ENCODE measurements at regions not wholly inside any gene's neighbourhood (a gene's known extent, or its start where the extent isn't known, plus 50 kb on each side); places are given as distances from the start of the nearest gene placed in this dataset.

DNA sequence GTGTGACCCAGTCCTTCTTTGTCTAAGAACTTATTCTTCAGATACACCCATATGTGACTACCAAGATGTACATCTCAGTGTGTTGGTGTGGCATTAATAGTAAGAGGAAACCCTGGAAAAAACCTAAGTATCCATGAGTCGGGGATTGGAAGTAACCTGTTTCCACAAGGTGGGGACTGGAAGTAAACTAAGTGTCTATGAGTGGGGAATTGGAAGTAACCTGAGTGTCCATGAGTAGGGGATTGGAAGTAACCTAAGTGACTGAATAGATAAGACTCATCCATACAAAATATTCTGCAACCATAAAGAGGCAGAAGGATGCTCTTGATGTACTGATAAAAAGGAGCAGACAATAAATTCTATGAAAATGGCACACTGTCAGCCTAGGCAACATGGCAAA, 184.7 kb downstream of the PHETA1 start:
- Histone ChIP-seq H3K36me3 (no peaks in the 10 kb centered on the region), H3K27me3 (peaks cover 0 to 44% of the 10 kb centered on the region in 2 donors), H3K4me1 (no peaks in the 10 kb centered on the region), H3K4me3 (no peak overlapping the region), H3K27ac (no peak overlapping the region), H3K9me3 (no peaks in the 10 kb centered on the region)
- DNase-seq, result no peak
- intact Hi-C loops (cut with DNase I; ENCODE audit: low total_unique reads), result no loop called here
- TF ChIP-seq, protein P1, sequence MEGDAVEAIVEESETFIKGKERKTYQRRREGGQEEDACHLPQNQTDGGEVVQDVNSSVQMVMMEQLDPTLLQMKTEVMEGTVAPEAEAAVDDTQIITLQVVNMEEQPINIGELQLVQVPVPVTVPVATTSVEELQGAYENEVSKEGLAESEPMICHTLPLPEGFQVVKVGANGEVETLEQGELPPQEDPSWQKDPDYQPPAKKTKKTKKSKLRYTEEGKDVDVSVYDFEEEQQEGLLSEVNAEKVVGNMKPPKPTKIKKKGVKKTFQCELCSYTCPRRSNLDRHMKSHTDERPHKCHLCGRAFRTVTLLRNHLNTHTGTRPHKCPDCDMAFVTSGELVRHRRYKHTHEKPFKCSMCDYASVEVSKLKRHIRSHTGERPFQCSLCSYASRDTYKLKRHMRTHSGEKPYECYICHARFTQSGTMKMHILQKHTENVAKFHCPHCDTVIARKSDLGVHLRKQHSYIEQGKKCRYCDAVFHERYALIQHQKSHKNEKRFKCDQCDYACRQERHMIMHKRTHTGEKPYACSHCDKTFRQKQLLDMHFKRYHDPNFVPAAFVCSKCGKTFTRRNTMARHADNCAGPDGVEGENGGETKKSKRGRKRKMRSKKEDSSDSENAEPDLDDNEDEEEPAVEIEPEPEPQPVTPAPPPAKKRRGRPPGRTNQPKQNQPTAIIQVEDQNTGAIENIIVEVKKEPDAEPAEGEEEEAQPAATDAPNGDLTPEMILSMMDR (IDR thresholded peaks at IDR 0.05), result no peak

DNA sequence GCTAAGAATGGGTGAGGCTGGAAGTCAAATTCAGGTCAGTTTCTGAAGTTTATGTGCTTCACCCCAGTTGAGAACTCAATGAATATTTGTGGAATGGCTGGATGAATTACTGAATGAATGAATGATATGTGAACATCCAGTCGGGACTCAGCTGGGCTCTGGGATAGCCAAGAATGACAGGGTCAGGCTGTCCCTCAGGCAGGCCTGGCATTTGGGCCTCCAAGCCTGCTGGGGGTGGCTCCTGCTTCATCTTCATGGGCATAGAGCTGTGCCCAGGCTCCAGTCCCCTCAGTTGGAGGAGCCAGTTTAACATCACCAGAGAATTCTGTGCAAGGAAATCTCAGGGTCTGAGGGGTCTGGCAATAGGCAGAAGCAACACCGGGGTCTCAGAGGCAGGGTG, 185.8 kb downstream of the PHETA1 start:
- DNase-seq, result no peak
- Histone ChIP-seq H3K36me3 (no peaks in the 10 kb centered on the region), H3K27me3 (peaks cover 0 to 50% of the 10 kb centered on the region in 2 donors), H3K4me3 (no peak overlapping the region), H3K27ac (no peak overlapping the region), H3K4me1 (peaks cover 0 to 6% (median 0%) of the 10 kb centered on the region in 4 donors), H3K9me3 (no peaks in the 10 kb centered on the region)
- TF ChIP-seq, protein P1 (IDR thresholded peaks at IDR 0.05), result no peak
- intact Hi-C loops (cut with DNase I; ENCODE audit: low total_unique reads), result no loop called here

DNA sequence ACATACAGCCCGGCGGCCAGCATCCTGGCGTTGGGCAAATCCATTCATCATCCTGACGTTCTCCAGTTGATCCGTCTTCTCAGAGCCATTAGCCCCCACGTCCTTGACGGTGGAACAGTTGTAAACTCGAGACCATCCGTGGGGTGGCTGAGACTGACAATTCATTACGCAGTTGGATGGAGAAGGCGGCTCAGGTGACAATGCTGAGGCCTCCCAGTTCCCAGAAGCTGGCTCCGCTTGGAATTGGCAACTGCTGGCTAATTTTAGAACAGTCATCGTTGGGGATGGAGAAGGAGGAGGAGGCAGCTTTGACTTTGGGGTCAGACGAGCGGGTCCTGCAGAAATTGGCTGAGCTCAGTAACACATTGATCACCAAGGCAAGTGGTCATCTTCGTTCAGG, 186.5 kb downstream of the PHETA1 start:
- Histone ChIP-seq H3K27ac (no peak overlapping the region), H3K4me1 (peaks cover 0 to 6% (median 0%) of the 10 kb centered on the region in 4 donors), H3K4me3 (no peak overlapping the region), H3K36me3 (no peaks in the 10 kb centered on the region), H3K27me3 (peaks cover 0 to 56% of the 10 kb centered on the region in 2 donors), H3K9me3 (no peaks in the 10 kb centered on the region)
- intact Hi-C loops (cut with DNase I; ENCODE audit: low total_unique reads), result no loop called here
- DNase-seq, result no peak
- TF ChIP-seq, protein P1 (IDR thresholded peaks at IDR 0.05), result no peak

DNA sequence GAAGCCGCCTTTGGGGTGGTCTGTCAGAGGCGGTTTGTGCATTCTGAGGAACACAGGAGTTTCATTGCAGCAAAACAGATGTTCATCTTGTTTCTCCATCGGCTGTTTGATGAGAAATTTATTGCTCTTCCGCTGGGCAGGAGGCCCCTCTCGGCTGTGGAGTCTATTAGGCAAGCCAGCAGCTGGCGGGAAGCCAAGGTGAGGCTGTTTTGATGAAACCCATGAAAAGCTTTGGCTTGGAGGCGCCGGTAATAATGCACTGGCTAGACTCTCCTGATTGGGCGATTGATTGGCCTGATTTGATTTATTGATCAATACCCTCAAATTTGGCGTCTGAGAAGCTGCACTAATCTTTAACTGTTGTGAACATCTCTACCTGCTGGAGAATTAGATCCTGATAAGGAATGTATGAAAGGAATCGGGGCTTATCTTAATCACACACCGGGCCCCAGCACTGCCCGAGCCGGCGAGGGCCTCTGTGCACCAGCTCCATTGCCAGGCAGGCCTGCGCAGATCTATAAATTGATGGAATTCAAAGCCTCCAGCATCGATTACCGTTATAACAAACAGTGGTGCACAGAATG, 187.7 kb downstream of the PHETA1 start:
- H3K36me3 ChIP-seq, result no peaks in the 10 kb centered on the region
- H3K4me1 ChIP-seq, result peaks cover 0 to 6% (median 0%) of the 10 kb centered on the region in 4 donors
- H3K27ac ChIP-seq, result no peak overlapping the region
- H3K27me3 ChIP-seq, result peaks cover 0 to 67% of the 10 kb centered on the region in 2 donors
- no peaks in the 10 kb centered on the region for H3K9me3 ChIP-seq
- peak; percentile 79 to 89 for DNase-seq
- TF ChIP-seq, protein P1 (IDR thresholded peaks at IDR 0.05), result no peak
- no peak overlapping the region for H3K4me3 ChIP-seq
- intact Hi-C loops (cut with DNase I; ENCODE audit: low total_unique reads), result no loop called here

DNA sequence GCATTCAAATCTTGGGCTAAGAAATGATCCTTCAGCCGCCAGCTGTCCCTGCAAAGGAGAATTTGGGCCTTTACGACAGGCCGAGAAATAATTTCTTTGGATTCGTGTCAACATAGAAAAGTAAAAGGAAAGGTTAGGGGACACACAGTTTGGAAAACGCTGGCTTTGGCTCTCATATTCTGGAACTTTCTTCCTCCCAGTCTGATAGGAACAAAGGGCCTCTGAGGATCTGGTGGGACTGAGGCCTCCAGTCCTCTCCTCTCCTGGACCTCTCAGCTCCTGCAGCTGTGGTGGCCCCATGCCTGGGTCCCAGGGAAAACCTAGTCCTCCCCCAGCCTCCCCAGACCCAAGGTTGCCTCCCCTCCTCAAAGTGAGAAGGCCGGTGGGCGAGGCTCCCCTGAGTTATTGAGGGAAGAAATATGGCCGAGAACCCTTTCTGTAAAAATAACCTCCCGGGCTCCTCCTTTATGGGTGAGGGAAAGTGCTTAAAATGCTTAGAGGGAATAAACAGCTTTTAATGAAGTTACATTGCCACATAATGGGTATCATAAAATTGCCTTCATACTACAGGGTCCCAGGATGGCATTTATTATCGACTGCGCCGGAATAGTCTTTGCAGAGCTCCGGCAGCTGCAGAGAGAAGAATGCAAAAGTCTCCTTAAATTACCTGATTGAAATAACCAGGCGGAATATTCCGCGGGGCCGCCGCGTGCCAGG, 188.3 kb downstream of the PHETA1 start:
- intact Hi-C loops (cut with DNase I; ENCODE audit: low total_unique reads), result no loop called here
- Histone ChIP-seq H3K36me3 (no peaks in the 10 kb centered on the region), H3K4me1 (peaks cover 0 to 6% (median 0%) of the 10 kb centered on the region in 4 donors), H3K9me3 (no peaks in the 10 kb centered on the region), H3K27ac (no peak overlapping the region), H3K4me3 (no peak overlapping the region), H3K27me3 (peaks cover 0 to 69% of the 10 kb centered on the region in 2 donors)
- no peak for DNase-seq
- TF ChIP-seq, protein P1 (IDR thresholded peaks at IDR 0.05), result no peak
